ENCODE measurements at regions not wholly inside any gene's neighbourhood (a gene's known extent, or its start where the extent isn't known, plus 50 kb on each side); places are given as distances from the start of the nearest gene placed in this dataset.

DNA sequence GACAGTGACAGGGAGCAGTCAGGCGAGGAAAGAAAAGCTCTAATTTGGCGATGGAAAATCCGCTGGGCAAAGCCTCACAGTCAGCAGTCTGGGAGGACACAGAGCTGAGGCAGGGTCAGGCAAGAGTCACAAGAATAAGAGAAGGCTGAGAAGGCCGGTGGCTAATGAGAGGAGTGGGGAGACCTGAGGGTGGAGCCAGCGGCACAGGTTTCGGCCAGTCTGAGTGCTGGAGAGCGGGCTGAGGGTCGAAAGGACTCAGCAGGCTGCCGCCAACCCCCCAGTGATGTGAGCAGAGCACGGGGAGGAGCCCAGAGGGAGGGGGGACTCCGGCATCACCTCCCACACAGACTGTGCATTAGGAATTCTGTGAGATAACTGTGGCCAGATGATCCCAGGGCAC, 500.6 kb upstream of the MYT1L start:
- Histone ChIP-seq H3K27ac (ENCODE audit: low read depth, low read length) (no peak overlapping the region), H3K4me1 (ENCODE audit: control insufficient read depth in 1 of 2, insufficient read depth in 2 of 2, low read length in 2 of 2) (no peaks in the 10 kb centered on the region), H3K27me3 (ENCODE audit: insufficient read depth, low read length) (peaks cover 29% of the 10 kb centered on the region; the same call in 1 of the 2 replicates), H3K9me3 (ENCODE audit: control insufficient read depth in 1 of 2, insufficient read depth in 1 of 2, low read depth in 1 of 2, low read length in 2 of 2) (no peaks in the 10 kb centered on the region), H3K79me2 (ENCODE audit: insufficient read depth, low read length) (no peaks in the 10 kb centered on the region), H2AFZ (ENCODE audit: low read depth, low read length, poor library complexity, severe bottlenecking) (no peak overlapping the region), H3K4me2 (ENCODE audit: low read length) (no peak overlapping the region), H3K9ac (ENCODE audit: low read length) (no peak overlapping the region), H4K20me1 (ENCODE audit: insufficient read depth) (no peaks in the 10 kb centered on the region), H3K4me3 (replicated peaks in 1 of 2; ENCODE audit: low read depth in 1 of 2, low read length in 2 of 2) (no peak overlapping the region), H3K36me3 (ENCODE audit: control insufficient read depth in 1 of 2, insufficient read depth in 2 of 2, low read length in 2 of 2) (no peaks in the 10 kb centered on the region), H3K9me2 (ENCODE audit: insufficient read depth) (no peaks in the 10 kb centered on the region)
- RAD21 ChIA-PET (ENCODE audit: low non-redundant PET in 1 of 2, low total read pairs in 2 of 2, uncharacterized antibody in 2 of 2, unreplicated experiment in 2 of 2): no interaction called here
- ATAC-seq (no peak), DNase-seq (ENCODE audit: low read depth, low spot score) (no peak)
- POLR2A ChIA-PET: no interaction called here
- no TSS peak for BruUV-seq (replicated peaks)
- TF ChIP-seq YY1 (IDR thresholded peaks at IDR 0.05; ENCODE audit: extremely low read depth, insufficient replicate concordance, low read depth, low read length) (no peak), MAX (IDR thresholded peaks at IDR 0.05) (no peak), SP1 (IDR thresholded peaks at IDR 0.05; ENCODE audit: low read depth) (no peak), ZNF274 (IDR thresholded peaks at IDR 0.05; ENCODE audit: low read depth, low read length) (no peak), EZH2 (IDR thresholded peaks at IDR 0.05) (no peak), TCF7L2 (IDR thresholded peaks at IDR 0.05; ENCODE audit: borderline replicate concordance, extremely low read depth, insufficient read depth, insufficient read length) (no peak), JUND (IDR thresholded peaks at IDR 0.05) (no peak), POLR2AphosphoS5 (IDR thresholded peaks at IDR 0.05; ENCODE audit: low read depth, low read length) (no peak), REST (IDR thresholded peaks at IDR 0.05; ENCODE audit: low read depth) (no peak), ZBTB33 (IDR thresholded peaks at IDR 0.05; ENCODE audit: extremely low read depth, insufficient replicate concordance, low read length) (no peak)
- TF ChIP-seq, protein P1, sequence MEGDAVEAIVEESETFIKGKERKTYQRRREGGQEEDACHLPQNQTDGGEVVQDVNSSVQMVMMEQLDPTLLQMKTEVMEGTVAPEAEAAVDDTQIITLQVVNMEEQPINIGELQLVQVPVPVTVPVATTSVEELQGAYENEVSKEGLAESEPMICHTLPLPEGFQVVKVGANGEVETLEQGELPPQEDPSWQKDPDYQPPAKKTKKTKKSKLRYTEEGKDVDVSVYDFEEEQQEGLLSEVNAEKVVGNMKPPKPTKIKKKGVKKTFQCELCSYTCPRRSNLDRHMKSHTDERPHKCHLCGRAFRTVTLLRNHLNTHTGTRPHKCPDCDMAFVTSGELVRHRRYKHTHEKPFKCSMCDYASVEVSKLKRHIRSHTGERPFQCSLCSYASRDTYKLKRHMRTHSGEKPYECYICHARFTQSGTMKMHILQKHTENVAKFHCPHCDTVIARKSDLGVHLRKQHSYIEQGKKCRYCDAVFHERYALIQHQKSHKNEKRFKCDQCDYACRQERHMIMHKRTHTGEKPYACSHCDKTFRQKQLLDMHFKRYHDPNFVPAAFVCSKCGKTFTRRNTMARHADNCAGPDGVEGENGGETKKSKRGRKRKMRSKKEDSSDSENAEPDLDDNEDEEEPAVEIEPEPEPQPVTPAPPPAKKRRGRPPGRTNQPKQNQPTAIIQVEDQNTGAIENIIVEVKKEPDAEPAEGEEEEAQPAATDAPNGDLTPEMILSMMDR (IDR thresholded peaks at IDR 0.05 in 2 of 3, conservative IDR thresholded peaks at IDR 0.05 in 1 of 3; ENCODE audit: borderline replicate concordance in 1 of 3, insufficient read depth in 1 of 3, low read depth in 2 of 3, low read length in 2 of 3): no peak
- CTCF ChIA-PET: no interaction called here
- intact Hi-C loops (cut with micrococcal nuclease): no loop called here

Data from HCT116 (cell line).